Mesothelial cell of epicardium (in vitro differentiated cells): ENCODE measurements at regions not wholly inside any gene's neighbourhood (a gene's known extent, or its start where the extent isn't known, plus 50 kb on each side); places are given as distances from the start of the nearest gene placed in this dataset.

ENCODE experiments used
- DNase-seq, 2 experiments: peaks; one replicate each; pipeline ENCODE4 v3.0.0; 2021; ENCODE audit warnings: low spot score in 2 of 2; ENCODE audit not compliant: unreplicated experiment in 2 of 2
- H3K27ac Mint-ChIP-seq: 2 replicates; pipeline ENCODE4 v1.8.0; 2021; ENCODE audit warnings: mixed read lengths
- H3K27me3 Mint-ChIP-seq: 2 replicates; pipeline ENCODE4 v1.8.0; 2021; ENCODE audit warnings: low read depth, mixed read lengths
- H3K36me3 Mint-ChIP-seq: 2 replicates; pipeline ENCODE4 v1.8.0; 2021; ENCODE audit warnings: mixed read lengths
- H3K4me1 Mint-ChIP-seq: 2 replicates; pipeline ENCODE4 v1.8.0; 2021; ENCODE audit warnings: mixed read lengths
- H3K4me3 Mint-ChIP-seq: 2 replicates; pipeline ENCODE4 v1.8.0; 2021; ENCODE audit warnings: mild to moderate bottlenecking, moderate library complexity, mixed read lengths
- H3K9me3 Mint-ChIP-seq: 2 replicates; pipeline ENCODE4 v1.8.0; 2021; ENCODE audit warnings: mixed read lengths
- TF ChIP-seq, protein P1 (sequence below): fragments of 200-600 bp; sonication (generic); IDR thresholded peaks from one replicate; pipeline ENCODE4 v1.5.0; 2021; ENCODE audit warnings: antibody characterized with exemption; ENCODE audit not compliant: unreplicated experiment

DNA sequence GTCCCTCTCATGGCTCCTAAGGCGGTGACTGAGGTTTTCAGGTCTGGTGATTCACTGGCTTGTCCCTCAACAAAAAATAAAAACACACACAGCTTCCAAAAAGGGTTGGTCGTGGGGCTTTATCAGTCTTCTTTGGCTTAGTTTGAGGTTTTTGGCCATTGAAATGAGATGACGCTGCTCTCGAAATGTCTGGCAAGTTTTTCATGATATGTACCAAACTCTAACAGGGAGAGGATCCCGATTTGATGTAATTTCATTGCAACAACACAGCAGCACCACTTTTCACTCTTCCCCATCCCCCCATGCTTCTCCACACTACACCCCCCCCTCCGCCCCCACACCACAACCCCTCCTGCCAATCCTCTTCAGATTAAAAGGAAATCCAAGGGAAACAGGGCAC is 187.1 kb upstream of the NFIA start:
- no peak for DNase-seq
- peaks cover 12% of the 10 kb centered on the region for H3K4me1 Mint-ChIP-seq
- H3K4me3 Mint-ChIP-seq, result no peak overlapping the region
- H3K36me3 Mint-ChIP-seq, result no peaks in the 10 kb centered on the region
- TF ChIP-seq, protein P1, sequence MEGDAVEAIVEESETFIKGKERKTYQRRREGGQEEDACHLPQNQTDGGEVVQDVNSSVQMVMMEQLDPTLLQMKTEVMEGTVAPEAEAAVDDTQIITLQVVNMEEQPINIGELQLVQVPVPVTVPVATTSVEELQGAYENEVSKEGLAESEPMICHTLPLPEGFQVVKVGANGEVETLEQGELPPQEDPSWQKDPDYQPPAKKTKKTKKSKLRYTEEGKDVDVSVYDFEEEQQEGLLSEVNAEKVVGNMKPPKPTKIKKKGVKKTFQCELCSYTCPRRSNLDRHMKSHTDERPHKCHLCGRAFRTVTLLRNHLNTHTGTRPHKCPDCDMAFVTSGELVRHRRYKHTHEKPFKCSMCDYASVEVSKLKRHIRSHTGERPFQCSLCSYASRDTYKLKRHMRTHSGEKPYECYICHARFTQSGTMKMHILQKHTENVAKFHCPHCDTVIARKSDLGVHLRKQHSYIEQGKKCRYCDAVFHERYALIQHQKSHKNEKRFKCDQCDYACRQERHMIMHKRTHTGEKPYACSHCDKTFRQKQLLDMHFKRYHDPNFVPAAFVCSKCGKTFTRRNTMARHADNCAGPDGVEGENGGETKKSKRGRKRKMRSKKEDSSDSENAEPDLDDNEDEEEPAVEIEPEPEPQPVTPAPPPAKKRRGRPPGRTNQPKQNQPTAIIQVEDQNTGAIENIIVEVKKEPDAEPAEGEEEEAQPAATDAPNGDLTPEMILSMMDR, result no peak
- H3K9me3 Mint-ChIP-seq, result no peaks in the 10 kb centered on the region
- no peak overlapping the region for H3K27ac Mint-ChIP-seq
- H3K27me3 Mint-ChIP-seq, result no peaks in the 10 kb centered on the region

GRCh38 chr1:60894741-60895140 is 187.6 kb upstream of the NFIA start:
- Mint-ChIP-seq H3K27me3 (no peaks in the 10 kb centered on the region), H3K4me1 (peaks cover 12% of the 10 kb centered on the region), H3K9me3 (no peaks in the 10 kb centered on the region), H3K4me3 (no peak overlapping the region), H3K36me3 (no peaks in the 10 kb centered on the region), H3K27ac (no peak overlapping the region)
- DNase-seq, result no peak
- TF ChIP-seq, protein P1, result no peak

GRCh38 chr1:60894130-60894529 is 188.2 kb upstream of the NFIA start:
- DNase-seq, result no peak
- Mint-ChIP-seq H3K4me1 (peaks cover 12% of the 10 kb centered on the region), H3K4me3 (no peak overlapping the region), H3K27ac (no peak overlapping the region), H3K9me3 (no peaks in the 10 kb centered on the region), H3K36me3 (no peaks in the 10 kb centered on the region), H3K27me3 (no peaks in the 10 kb centered on the region)
- TF ChIP-seq, protein P1, result no peak

DNA sequence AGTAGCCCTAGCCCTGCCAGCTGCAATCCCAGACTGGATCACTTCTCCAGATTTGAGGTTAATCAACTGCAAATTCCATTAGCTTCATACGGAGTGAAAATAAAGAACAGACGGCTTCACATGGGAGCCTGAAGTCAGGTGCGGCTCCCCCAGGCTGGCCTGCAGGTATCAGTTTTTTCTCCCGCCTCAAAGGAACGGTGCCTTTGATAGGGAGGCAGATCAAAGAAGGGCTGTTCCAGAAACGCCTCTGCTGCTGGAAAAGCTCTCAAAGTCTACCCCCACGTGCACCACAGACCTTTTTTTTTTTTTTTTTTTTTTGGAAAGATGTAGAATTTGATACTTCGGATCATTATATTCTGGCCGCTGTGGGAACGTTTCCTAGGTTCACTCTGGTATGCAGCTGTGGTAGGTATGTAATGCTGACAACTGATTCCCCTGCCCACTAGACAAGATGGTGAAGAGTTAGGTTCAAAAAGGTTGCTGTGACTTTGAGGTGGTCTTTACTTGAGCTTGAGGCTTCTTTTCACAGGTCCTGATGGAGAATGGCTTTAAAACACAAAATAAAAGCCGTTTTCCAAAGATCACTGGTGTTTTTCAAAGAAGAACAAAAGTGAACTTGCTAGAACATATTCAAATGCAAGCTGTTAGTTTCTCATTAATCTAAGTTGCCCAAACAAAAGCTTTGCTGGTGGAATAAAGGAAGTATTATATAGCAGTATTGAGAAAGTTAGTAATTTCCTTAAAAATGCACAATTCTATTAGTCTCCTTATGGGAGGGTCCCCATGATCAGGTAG is 189.0 kb upstream of the NFIA start:
- TF ChIP-seq, protein P1, result no peak
- no peak for DNase-seq
- H3K4me3 Mint-ChIP-seq, result no peak overlapping the region
- H3K27ac Mint-ChIP-seq, result no peak overlapping the region
- no peaks in the 10 kb centered on the region for H3K36me3 Mint-ChIP-seq
- H3K27me3 Mint-ChIP-seq, result no peaks in the 10 kb centered on the region
- H3K4me1 Mint-ChIP-seq, result peaks cover 12% of the 10 kb centered on the region
- H3K9me3 Mint-ChIP-seq, result no peaks in the 10 kb centered on the region

DNA sequence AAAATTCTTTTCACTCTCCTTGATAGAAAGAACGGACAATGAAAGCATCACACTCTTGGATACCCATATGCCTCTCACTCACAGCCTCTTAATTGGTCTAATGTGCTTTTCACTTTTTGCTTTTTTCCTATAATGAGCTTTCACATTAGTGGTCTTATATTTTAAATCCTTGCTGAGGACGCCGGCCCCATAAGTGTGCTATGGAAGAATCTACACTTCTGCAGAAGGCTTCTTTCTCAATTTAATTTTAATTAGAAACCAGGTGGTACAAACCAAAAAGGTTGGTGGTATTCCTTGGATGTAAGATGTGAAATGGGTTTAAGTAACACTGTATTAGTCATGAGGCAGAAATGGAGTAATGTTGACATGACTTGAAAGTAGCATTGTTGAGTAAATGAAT is 190.6 kb upstream of the NFIA start:
- Mint-ChIP-seq H3K36me3 (no peaks in the 10 kb centered on the region), H3K4me3 (no peak overlapping the region), H3K4me1 (peaks cover 17% of the 10 kb centered on the region), H3K27ac (no peak overlapping the region), H3K27me3 (no peaks in the 10 kb centered on the region), H3K9me3 (no peaks in the 10 kb centered on the region)
- TF ChIP-seq, protein P1, result no peak
- no peak for DNase-seq
